Mononuclear cell (primary cell): ENCODE measurements at regions not wholly inside any gene's neighbourhood (a gene's known extent, or its start where the extent isn't known, plus 50 kb on each side); places are given as distances from the start of the nearest gene placed in this dataset.

Experiments used
- H3K27me3 ChIP-seq: 2 replicates; pipeline ENCODE4 v1.6.0; 2011; ENCODE audit warnings: low read length, control low read depth; ENCODE audit not compliant: insufficient read depth
- H3K4me1 ChIP-seq: 2 replicates; pipeline ENCODE4 v1.5.1; 2011; ENCODE audit warnings: mild to moderate bottlenecking, low read length, control low read depth; ENCODE audit not compliant: insufficient read depth
- H3K4me3 ChIP-seq: 2 replicates; pipeline ENCODE4 v1.5.1; 2011; ENCODE audit warnings: mild to moderate bottlenecking, low read length, moderate library complexity
- H3K9me3 ChIP-seq: 2 replicates; pipeline ENCODE4 v1.5.1; 2011; ENCODE audit warnings: low read depth, mild to moderate bottlenecking, control low read depth, low read length

GRCh38 chr3:187952849-187953248, 201.1 kb upstream of the LPP start:
- H3K9me3 ChIP-seq: no peaks in the 10 kb centered on the region
- peaks cover 75% of the 10 kb centered on the region for H3K4me1 ChIP-seq
- H3K4me3 ChIP-seq: no peak overlapping the region
- H3K27me3 ChIP-seq: no peaks in the 10 kb centered on the region

GRCh38 chr3:187954516-187954872, 199.5 kb upstream of the LPP start:
- no peaks in the 10 kb centered on the region for H3K9me3 ChIP-seq
- H3K27me3 ChIP-seq: no peaks in the 10 kb centered on the region
- H3K4me3 ChIP-seq: no peak overlapping the region
- H3K4me1 ChIP-seq: peaks cover 89% of the 10 kb centered on the region

- H3K4me1 ChIP-seq: peaks cover 89% of the 10 kb centered on the region
- H3K4me3 ChIP-seq: no peak overlapping the region
- no peaks in the 10 kb centered on the region for H3K9me3 ChIP-seq
- H3K27me3 ChIP-seq: no peaks in the 10 kb centered on the region
Observed at GRCh38 chr3:187954873-187955586, 198.9 kb upstream of the LPP start.

- no peak overlapping the region for H3K4me3 ChIP-seq
- peaks cover 87% of the 10 kb centered on the region for H3K4me1 ChIP-seq
- no peaks in the 10 kb centered on the region for H3K9me3 ChIP-seq
- H3K27me3 ChIP-seq: no peaks in the 10 kb centered on the region
Observed at GRCh38 chr3:187955587-187955952, 198.4 kb upstream of the LPP start.

GRCh38 chr3:187957165-187957581, 196.8 kb upstream of the LPP start:
- Histone ChIP-seq H3K27me3 (no peaks in the 10 kb centered on the region), H3K4me1 (peaks cover 75% of the 10 kb centered on the region), H3K4me3 (no peak overlapping the region), H3K9me3 (no peaks in the 10 kb centered on the region)

GRCh38 chr3:187957582-187957981, 196.4 kb upstream of the LPP start:
- H3K9me3 ChIP-seq: no peaks in the 10 kb centered on the region
- no peak overlapping the region for H3K4me3 ChIP-seq
- H3K27me3 ChIP-seq: no peaks in the 10 kb centered on the region
- H3K4me1 ChIP-seq: peaks cover 75% of the 10 kb centered on the region

- Histone ChIP-seq H3K4me3 (no peak overlapping the region), H3K4me1 (peaks cover 75% of the 10 kb centered on the region), H3K27me3 (no peaks in the 10 kb centered on the region)
Observed at GRCh38 chr3:187958432-187959003, 195.4 kb upstream of the LPP start.

GRCh38 chr3:187960820-187961219, 193.1 kb upstream of the LPP start:
- H3K4me1 ChIP-seq: peaks cover 73% of the 10 kb centered on the region
- no peaks in the 10 kb centered on the region for H3K27me3 ChIP-seq
- H3K4me3 ChIP-seq: no peak overlapping the region
- H3K9me3 ChIP-seq: no peaks in the 10 kb centered on the region

More at GRCh38 chr3:187958432-187959003, 195.4 kb upstream of the LPP start:
- no peaks in the 10 kb centered on the region for H3K9me3 ChIP-seq

GRCh38 chr3:187961366-187961765, 192.6 kb upstream of the LPP start:
- H3K27me3 ChIP-seq: no peaks in the 10 kb centered on the region
- no peak overlapping the region for H3K4me3 ChIP-seq
- H3K9me3 ChIP-seq: no peaks in the 10 kb centered on the region
- peaks cover 73% of the 10 kb centered on the region for H3K4me1 ChIP-seq

- Histone ChIP-seq H3K27me3 (no peaks in the 10 kb centered on the region), H3K4me3 (no peak overlapping the region), H3K4me1 (peaks cover 73% of the 10 kb centered on the region), H3K9me3 (no peaks in the 10 kb centered on the region)
Observed at GRCh38 chr3:187963003-187963676, 190.8 kb upstream of the LPP start.

- Histone ChIP-seq H3K4me1 (peaks cover 73% of the 10 kb centered on the region), H3K9me3 (no peaks in the 10 kb centered on the region), H3K4me3 (no peak overlapping the region), H3K27me3 (no peaks in the 10 kb centered on the region)
Observed at GRCh38 chr3:187963677-187964385, 190.1 kb upstream of the LPP start.

GRCh38 chr3:187964760-187965159, 189.2 kb upstream of the LPP start:
- Histone ChIP-seq H3K4me1 (peaks cover 78% of the 10 kb centered on the region), H3K9me3 (no peaks in the 10 kb centered on the region), H3K4me3 (no peak overlapping the region)

GRCh38 chr3:187966096-187966495, 187.9 kb upstream of the LPP start:
- H3K4me3 ChIP-seq: no peak overlapping the region
- no peaks in the 10 kb centered on the region for H3K9me3 ChIP-seq
- H3K4me1 ChIP-seq: peaks cover 78% of the 10 kb centered on the region

More at GRCh38 chr3:187964760-187965159, 189.2 kb upstream of the LPP start:
- no peaks in the 10 kb centered on the region for H3K27me3 ChIP-seq

GRCh38 chr3:187966636-187967406, 187.1 kb upstream of the LPP start:
- H3K4me1 ChIP-seq: peaks cover 77% of the 10 kb centered on the region
- no peak overlapping the region for H3K4me3 ChIP-seq

More at GRCh38 chr3:187966096-187966495, 187.9 kb upstream of the LPP start:
- H3K27me3 ChIP-seq: no peaks in the 10 kb centered on the region

More at GRCh38 chr3:187966636-187967406, 187.1 kb upstream of the LPP start:
- H3K27me3 ChIP-seq: no peaks in the 10 kb centered on the region
- H3K9me3 ChIP-seq: no peaks in the 10 kb centered on the region
